Mesothelial cell of epicardium (in vitro differentiated cells): ENCODE measurements at regions not wholly inside any gene's neighbourhood (a gene's known extent, or its start where the extent isn't known, plus 50 kb on each side); places are given as distances from the start of the nearest gene placed in this dataset.

Source experiments
- DNase-seq, 2 experiments: peaks; one replicate each; pipeline ENCODE4 v3.0.0; 2021; ENCODE audit warnings: low spot score in 2 of 2; ENCODE audit not compliant: unreplicated experiment in 2 of 2
- H3K27ac Mint-ChIP-seq: 2 replicates; pipeline ENCODE4 v1.8.0; 2021; ENCODE audit warnings: mixed read lengths
- H3K27me3 Mint-ChIP-seq: 2 replicates; pipeline ENCODE4 v1.8.0; 2021; ENCODE audit warnings: low read depth, mixed read lengths
- H3K36me3 Mint-ChIP-seq: 2 replicates; pipeline ENCODE4 v1.8.0; 2021; ENCODE audit warnings: mixed read lengths
- H3K4me1 Mint-ChIP-seq: 2 replicates; pipeline ENCODE4 v1.8.0; 2021; ENCODE audit warnings: mixed read lengths
- H3K4me3 Mint-ChIP-seq: 2 replicates; pipeline ENCODE4 v1.8.0; 2021; ENCODE audit warnings: mild to moderate bottlenecking, moderate library complexity, mixed read lengths
- H3K9me3 Mint-ChIP-seq: 2 replicates; pipeline ENCODE4 v1.8.0; 2021; ENCODE audit warnings: mixed read lengths
- TF ChIP-seq, protein P1 (sequence below): fragments of 200-600 bp; sonication (generic); IDR thresholded peaks from one replicate; pipeline ENCODE4 v1.5.0; 2021; ENCODE audit warnings: antibody characterized with exemption; ENCODE audit not compliant: unreplicated experiment

DNA sequence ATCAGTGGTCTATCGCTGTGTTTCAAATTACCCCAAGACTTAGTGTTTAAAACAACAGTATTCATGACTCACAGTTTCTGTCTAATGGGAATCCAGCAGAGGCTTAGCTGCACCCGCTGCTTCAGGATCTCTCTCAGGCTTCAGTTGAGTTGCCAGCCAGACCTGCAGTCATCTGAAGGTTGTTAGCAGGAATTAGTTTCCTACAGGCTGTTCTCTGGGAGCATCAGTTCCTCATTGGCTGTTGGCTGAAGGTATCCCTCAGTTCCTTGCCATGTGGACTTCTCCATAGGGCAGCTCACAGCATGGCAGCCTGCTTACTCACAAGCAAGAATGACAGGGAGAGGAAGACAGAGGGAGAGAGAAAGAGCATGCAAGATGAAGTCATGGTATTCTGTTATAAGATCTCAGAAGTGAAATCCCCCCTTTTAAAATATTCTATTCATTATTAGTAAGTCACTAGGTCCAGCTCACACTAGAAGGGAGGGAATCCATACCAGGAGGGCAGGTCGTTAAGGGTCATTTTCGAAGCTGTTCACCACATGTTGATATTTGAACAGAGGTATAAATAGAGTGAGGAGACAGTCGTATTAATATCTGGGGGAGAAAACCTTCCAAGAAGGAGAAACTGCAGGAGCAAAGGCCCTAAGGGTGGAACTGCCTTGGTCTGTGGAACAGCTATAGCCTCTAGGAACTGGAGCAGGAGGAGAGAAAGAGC lies 473.9 kb upstream of the PPP2R3A start:
- peaks cover 23% of the 10 kb centered on the region for H3K27me3 Mint-ChIP-seq
- no peak overlapping the region for H3K4me3 Mint-ChIP-seq
- no peak for DNase-seq
- no peaks in the 10 kb centered on the region for H3K9me3 Mint-ChIP-seq
- TF ChIP-seq, protein P1, sequence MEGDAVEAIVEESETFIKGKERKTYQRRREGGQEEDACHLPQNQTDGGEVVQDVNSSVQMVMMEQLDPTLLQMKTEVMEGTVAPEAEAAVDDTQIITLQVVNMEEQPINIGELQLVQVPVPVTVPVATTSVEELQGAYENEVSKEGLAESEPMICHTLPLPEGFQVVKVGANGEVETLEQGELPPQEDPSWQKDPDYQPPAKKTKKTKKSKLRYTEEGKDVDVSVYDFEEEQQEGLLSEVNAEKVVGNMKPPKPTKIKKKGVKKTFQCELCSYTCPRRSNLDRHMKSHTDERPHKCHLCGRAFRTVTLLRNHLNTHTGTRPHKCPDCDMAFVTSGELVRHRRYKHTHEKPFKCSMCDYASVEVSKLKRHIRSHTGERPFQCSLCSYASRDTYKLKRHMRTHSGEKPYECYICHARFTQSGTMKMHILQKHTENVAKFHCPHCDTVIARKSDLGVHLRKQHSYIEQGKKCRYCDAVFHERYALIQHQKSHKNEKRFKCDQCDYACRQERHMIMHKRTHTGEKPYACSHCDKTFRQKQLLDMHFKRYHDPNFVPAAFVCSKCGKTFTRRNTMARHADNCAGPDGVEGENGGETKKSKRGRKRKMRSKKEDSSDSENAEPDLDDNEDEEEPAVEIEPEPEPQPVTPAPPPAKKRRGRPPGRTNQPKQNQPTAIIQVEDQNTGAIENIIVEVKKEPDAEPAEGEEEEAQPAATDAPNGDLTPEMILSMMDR, result no peak
- no peaks in the 10 kb centered on the region for H3K4me1 Mint-ChIP-seq
- no peaks in the 10 kb centered on the region for H3K36me3 Mint-ChIP-seq
- no peak overlapping the region for H3K27ac Mint-ChIP-seq

DNA sequence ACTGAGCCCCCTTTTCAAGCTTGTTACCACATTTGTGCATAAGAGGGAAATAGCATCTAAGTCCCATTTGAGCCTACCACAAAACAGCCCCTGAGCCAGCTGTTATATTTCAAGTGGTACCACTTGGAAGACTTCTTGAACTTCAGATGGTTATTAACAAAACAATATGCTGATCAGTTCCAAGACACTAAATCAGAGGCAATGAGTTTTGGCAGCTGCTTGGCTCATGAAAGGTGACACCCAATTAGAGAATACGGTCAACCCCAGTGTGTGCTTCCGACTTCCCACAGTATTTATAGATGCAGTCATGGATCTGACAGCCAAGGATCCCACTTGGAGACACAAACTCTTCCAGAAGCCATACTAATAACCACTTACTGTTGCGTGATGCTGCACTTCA lies 469.6 kb upstream of the PPP2R3A start:
- Mint-ChIP-seq H3K4me3 (no peak overlapping the region), H3K27ac (no peak overlapping the region), H3K36me3 (no peaks in the 10 kb centered on the region), H3K9me3 (no peaks in the 10 kb centered on the region), H3K4me1 (no peaks in the 10 kb centered on the region), H3K27me3 (peaks cover 42% of the 10 kb centered on the region)
- DNase-seq, result no peak
- TF ChIP-seq, protein P1, result no peak

DNA sequence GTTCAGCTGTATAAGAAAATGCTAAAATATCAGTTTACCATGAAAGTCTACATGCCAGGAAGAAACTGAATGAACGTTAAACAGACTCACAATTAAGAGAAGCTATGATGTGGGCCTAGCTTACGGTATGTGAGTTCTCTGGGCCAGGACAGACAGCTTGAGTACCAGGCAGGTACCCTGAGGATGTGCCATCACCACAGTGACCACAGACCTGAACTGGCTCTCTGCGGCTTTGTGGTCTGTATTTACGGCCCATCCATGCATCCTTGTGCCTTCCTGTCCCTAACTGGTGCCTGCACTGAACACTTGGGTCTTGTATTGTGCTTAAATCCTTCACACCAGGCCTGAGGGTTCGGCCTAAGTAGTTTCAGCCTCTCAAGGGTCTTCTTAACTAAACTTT lies 467.5 kb upstream of the PPP2R3A start:
- H3K4me1 Mint-ChIP-seq, result no peaks in the 10 kb centered on the region
- H3K36me3 Mint-ChIP-seq, result no peaks in the 10 kb centered on the region
- H3K27ac Mint-ChIP-seq, result no peak overlapping the region
- TF ChIP-seq, protein P1, result no peak
- no peak for DNase-seq
- H3K4me3 Mint-ChIP-seq, result no peak overlapping the region
- H3K27me3 Mint-ChIP-seq, result peaks cover 57% of the 10 kb centered on the region
- no peaks in the 10 kb centered on the region for H3K9me3 Mint-ChIP-seq

DNA sequence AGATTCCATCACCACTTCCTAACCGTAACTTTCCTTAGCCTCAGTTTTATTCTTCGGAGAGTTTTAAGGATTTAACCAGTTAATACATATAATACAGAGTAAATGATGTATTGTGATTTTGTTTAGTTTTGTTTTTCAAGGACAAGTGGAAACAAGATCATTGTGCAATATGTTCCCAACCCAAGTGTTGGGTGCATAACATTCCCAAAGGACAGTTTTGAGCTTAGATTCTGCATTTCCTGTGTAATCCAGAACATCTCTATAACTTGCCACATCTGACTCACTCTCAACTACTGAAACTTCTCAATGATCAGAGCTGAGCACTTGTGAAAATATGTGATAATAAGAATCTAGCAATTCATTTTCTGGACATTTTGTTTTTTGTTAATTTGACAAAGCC lies 466.1 kb upstream of the PPP2R3A start:
- Mint-ChIP-seq H3K36me3 (no peaks in the 10 kb centered on the region), H3K27ac (no peak overlapping the region), H3K4me3 (no peak overlapping the region), H3K4me1 (no peaks in the 10 kb centered on the region), H3K27me3 (peaks cover 65% of the 10 kb centered on the region), H3K9me3 (no peaks in the 10 kb centered on the region)
- TF ChIP-seq, protein P1, result no peak
- no peak for DNase-seq

DNA sequence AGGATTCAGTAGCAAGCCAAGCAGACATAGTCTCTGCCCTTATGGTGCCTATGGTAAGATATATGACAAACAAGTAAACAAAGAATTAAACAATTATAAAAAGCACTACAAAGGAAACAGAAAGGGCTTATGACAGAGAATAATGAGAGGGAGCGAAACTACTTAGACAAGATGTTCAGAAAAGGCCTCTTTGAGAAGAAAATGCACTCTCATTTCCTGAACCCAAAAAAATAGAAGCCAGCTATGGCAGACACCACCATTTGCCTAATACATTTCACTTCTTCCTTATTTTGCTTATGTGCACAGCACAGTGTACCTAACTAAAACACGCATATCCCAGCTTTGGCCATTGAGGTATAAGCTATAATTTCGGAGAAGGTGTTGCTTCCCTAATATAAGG lies 465.5 kb upstream of the PPP2R3A start:
- no peak overlapping the region for H3K27ac Mint-ChIP-seq
- DNase-seq, result no peak
- no peaks in the 10 kb centered on the region for H3K9me3 Mint-ChIP-seq
- H3K36me3 Mint-ChIP-seq, result no peaks in the 10 kb centered on the region
- peaks cover 65% of the 10 kb centered on the region for H3K27me3 Mint-ChIP-seq
- no peak overlapping the region for H3K4me3 Mint-ChIP-seq
- TF ChIP-seq, protein P1, result no peak
- H3K4me1 Mint-ChIP-seq, result no peaks in the 10 kb centered on the region
